Caco-2 (cell line): ENCODE measurements at regions not wholly inside any gene's neighbourhood (a gene's known extent, or its start where the extent isn't known, plus 50 kb on each side); places are given as distances from the start of the nearest gene placed in this dataset.

ENCODE experiments used
- BruUV-seq: library from RNA; stranded (reverse); fragments of 400-500 nt; replicated peaks from 2 replicates; lab custom pipeline; 2021; lab: Mats Ljungman, UMichigan
- CTCF ChIA-PET: fragments of 300-600 bp; sonication (Branson Sonifier 250); formaldehyde crosslinking; loops from one replicate; lab custom pipeline; 2022; ENCODE audit warnings: antibody characterized with exemption; lab: Charles Lee
- POLR2A ChIA-PET: fragments of 300-600 bp; sonication (Branson Sonifier 250); formaldehyde crosslinking; loops from one replicate; lab custom pipeline; 2022; ENCODE audit warnings: antibody characterized with exemption; lab: Charles Lee
- DNase-seq, 2 experiments: peaks; one replicate each; pipeline versions ENCODE4 v3.0.0 to v3.0.0-alpha.2; 2020 to 2022
- H3K27me3 ChIP-seq: replicated peaks from 2 replicates; pipeline ENCODE4 v1.6.0; 2011; ENCODE audit warnings: low read length; ENCODE audit not compliant: control insufficient read depth, insufficient read depth
- H3K36me3 ChIP-seq: 2 replicates; pipeline ENCODE4 v1.5.1; 2011; ENCODE audit warnings: low read length; ENCODE audit not compliant: control insufficient read depth, insufficient read depth
- H3K4me1 ChIP-seq: fragments of 250-450 bp; sonication (Bioruptor Pico); 2 replicates; pipeline ENCODE4 v1.5.1; 2020; ENCODE audit warnings: mild to moderate bottlenecking
- H3K4me3 ChIP-seq: 2 replicates; pipeline ENCODE4 v1.5.1; 2011; ENCODE audit warnings: low read depth, mild to moderate bottlenecking, control low read depth, low read length
- H3K9me3 ChIP-seq: fragments of 250-450 bp; sonication (Bioruptor Pico); 2 replicates; pipeline ENCODE4 v1.5.1; 2020; ENCODE audit warnings: mild to moderate bottlenecking, moderate library complexity
- H3K27ac Mint-ChIP-seq: one replicate; pipeline ENCODE4 v1.8.0; 2022; ENCODE audit warnings: mixed read lengths; ENCODE audit not compliant: unreplicated experiment
- H3K27me3 Mint-ChIP-seq: one replicate; pipeline ENCODE4 v1.8.0; 2022; ENCODE audit warnings: mixed read lengths; ENCODE audit not compliant: insufficient read depth, unreplicated experiment
- H3K36me3 Mint-ChIP-seq: one replicate; pipeline ENCODE4 v1.8.0; 2022; ENCODE audit warnings: mild to moderate bottlenecking, mixed read lengths; ENCODE audit not compliant: insufficient read depth, unreplicated experiment
- H3K4me1 Mint-ChIP-seq: one replicate; pipeline ENCODE4 v1.8.0; 2022; ENCODE audit warnings: low read depth, mixed read lengths; ENCODE audit not compliant: unreplicated experiment
- H3K4me3 Mint-ChIP-seq: one replicate; pipeline ENCODE4 v1.8.0; 2022; ENCODE audit warnings: mild to moderate bottlenecking, moderate library complexity, mixed read lengths; ENCODE audit not compliant: unreplicated experiment
- H3K9me3 Mint-ChIP-seq: one replicate; pipeline ENCODE4 v1.8.0; 2022; ENCODE audit warnings: mixed read lengths; ENCODE audit not compliant: unreplicated experiment
- CTCF ChIP-seq, 2 experiments: fragments of 200-600 bp in 1 of 2; IDR thresholded peaks; 1 replicate in 1 of 2; 2 replicates in 1 of 2; pipeline versions ENCODE4 v1.5.1 to v1.8.0; 2011 to 2022; ENCODE audit warnings: antibody characterized with exemption in 1 of 2, control low read depth in 1 of 2, inconsistent platforms in 1 of 2, low read depth in 1 of 2, low read length in 1 of 2, mild to moderate bottlenecking in 1 of 2, moderate library complexity in 1 of 2; ENCODE audit not compliant: insufficient read depth in 1 of 2, severe bottlenecking in 1 of 2, unreplicated experiment in 1 of 2
- intact Hi-C: fragments of 100-400 bp; cut with micrococcal nuclease; formaldehyde crosslinking; loops from one replicate; pipeline ENCODE4 v1.10.0; 2022; ENCODE audit not compliant: unreplicated experiment

GRCh38 chr10:111515706-111516105 lies 438.9 kb downstream of the ADRA2A start:
- no peaks in the 10 kb centered on the region for H3K27me3 ChIP-seq
- no peaks in the 10 kb centered on the region for H3K36me3 Mint-ChIP-seq
- no TSS peak for BruUV-seq
- H3K27me3 Mint-ChIP-seq = peaks cover 5% of the 10 kb centered on the region
- no peaks in the 10 kb centered on the region for H3K9me3 ChIP-seq
- intact Hi-C loops = no loop called here
- DNase-seq = no peak
- H3K9me3 Mint-ChIP-seq = no peaks in the 10 kb centered on the region
- TF ChIP-seq CTCF (IDR thresholded peaks at IDR 0.05; ENCODE audit: insufficient read depth in 1 of 2, low read depth in 1 of 2, low read length in 1 of 2, severe bottlenecking in 1 of 2, unreplicated experiment in 1 of 2) = no peak
- ChIA-PET POLR2A (no interaction called here), CTCF (no interaction called here)
- H3K36me3 ChIP-seq = no peaks in the 10 kb centered on the region
- no peaks in the 10 kb centered on the region for H3K4me1 ChIP-seq
- H3K4me1 Mint-ChIP-seq = no peaks in the 10 kb centered on the region
- H3K27ac Mint-ChIP-seq = no peak overlapping the region
- H3K4me3 Mint-ChIP-seq = no peak overlapping the region
- no peak overlapping the region for H3K4me3 ChIP-seq

GRCh38 chr10:111516144-111516543 lies 439.3 kb downstream of the ADRA2A start:
- BruUV-seq = no TSS peak
- Mint-ChIP-seq H3K27ac (no peak overlapping the region), H3K27me3 (peaks cover 5% of the 10 kb centered on the region), H3K4me1 (no peaks in the 10 kb centered on the region), H3K9me3 (no peaks in the 10 kb centered on the region), H3K36me3 (no peaks in the 10 kb centered on the region), H3K4me3 (no peak overlapping the region)
- intact Hi-C loops = no loop called here
- POLR2A ChIA-PET = no interaction called here
- no peak for TF ChIP-seq CTCF (IDR thresholded peaks at IDR 0.05; ENCODE audit: insufficient read depth in 1 of 2, low read depth in 1 of 2, low read length in 1 of 2, severe bottlenecking in 1 of 2, unreplicated experiment in 1 of 2)
- H3K4me1 ChIP-seq = no peaks in the 10 kb centered on the region
- no peaks in the 10 kb centered on the region for H3K9me3 ChIP-seq
- no peaks in the 10 kb centered on the region for H3K36me3 ChIP-seq
- H3K27me3 ChIP-seq = no peaks in the 10 kb centered on the region
- CTCF ChIA-PET = no interaction called here
- DNase-seq = no peak
- H3K4me3 ChIP-seq = no peak overlapping the region

GRCh38 chr10:111522141-111522540 lies 445.3 kb downstream of the ADRA2A start:
- H3K27me3 ChIP-seq = no peaks in the 10 kb centered on the region
- Mint-ChIP-seq H3K4me3 (no peak overlapping the region), H3K4me1 (no peaks in the 10 kb centered on the region), H3K36me3 (no peaks in the 10 kb centered on the region), H3K27ac (no peak overlapping the region), H3K9me3 (no peaks in the 10 kb centered on the region), H3K27me3 (peaks cover 6% of the 10 kb centered on the region)
- H3K36me3 ChIP-seq = no peaks in the 10 kb centered on the region
- intact Hi-C loops = no loop called here
- DNase-seq = no peak
- ChIA-PET POLR2A (no interaction called here), CTCF (no interaction called here)
- no peaks in the 10 kb centered on the region for H3K4me1 ChIP-seq
- H3K4me3 ChIP-seq = no peak overlapping the region
- no peak for TF ChIP-seq CTCF (IDR thresholded peaks at IDR 0.05; ENCODE audit: insufficient read depth in 1 of 2, low read depth in 1 of 2, low read length in 1 of 2, severe bottlenecking in 1 of 2, unreplicated experiment in 1 of 2)
- BruUV-seq = no TSS peak
- H3K9me3 ChIP-seq = no peaks in the 10 kb centered on the region
